ENCODE measurements at regions not wholly inside any gene's neighbourhood (a gene's known extent, or its start where the extent isn't known, plus 50 kb on each side); places are given as distances from the start of the nearest gene placed in this dataset.
"Not testable (repeated sequence)": the region's sequence is repeated elsewhere in the genome, so short reads cannot be mapped to it uniquely, and the experiment has no call there.

DNA sequence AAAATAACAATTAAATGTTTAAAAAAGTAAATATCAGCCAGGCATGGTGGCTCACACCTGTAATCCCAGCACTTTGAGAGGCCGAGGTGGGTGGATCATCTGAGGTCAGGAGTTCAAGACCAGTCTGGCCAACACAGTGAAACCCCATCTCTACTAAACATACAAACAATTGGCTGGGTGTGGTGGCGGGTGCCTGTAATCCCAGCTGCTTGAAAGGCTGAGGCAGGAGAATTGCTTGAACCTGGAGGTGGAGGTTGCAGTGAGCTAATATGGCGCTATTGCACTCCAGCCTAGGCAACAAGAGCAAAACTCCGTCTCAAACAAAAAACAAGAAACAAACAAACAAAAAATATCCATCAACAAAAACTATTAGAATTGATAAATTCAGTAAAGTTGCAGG, 77.5 kb downstream of the SNX5 start:
- DNase-seq (ENCODE audit: extremely low spot score); POLR2A ChIA-PET: not testable (repeated sequence)
- CTCF ChIA-PET, result interaction anchor here (0.6 kb wide), 1 partner anchor 267 kb away, joined by 3 read pairs; no protein-coding TSS in a partner anchor

DNA sequence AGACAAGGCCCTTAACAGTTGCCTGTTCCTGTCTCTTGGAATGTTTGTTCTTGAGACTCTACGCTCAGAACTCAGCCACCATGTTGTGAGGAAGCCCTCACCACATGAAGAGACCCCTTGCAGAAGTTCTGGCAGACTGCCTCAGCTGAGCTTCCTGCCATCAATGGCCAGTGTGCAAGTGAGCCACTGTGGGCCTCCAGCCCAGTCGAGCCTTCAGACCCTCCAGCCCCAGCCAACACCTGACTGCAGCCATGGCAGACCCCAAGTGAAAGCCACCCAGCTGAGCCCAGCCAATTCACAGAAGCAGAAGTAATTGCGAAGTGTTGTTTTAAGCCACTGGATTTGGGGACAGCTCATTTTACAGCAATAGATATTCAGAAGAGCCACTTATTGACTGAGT, 78.3 kb downstream of the SNX5 start:
- no peak for DNase-seq (ENCODE audit: extremely low spot score)
- TF ChIP-seq HDGF (IDR thresholded peaks at IDR 0.05; ENCODE audit: borderline replicate concordance) (no peak), FOXA1 (IDR thresholded peaks at IDR 0.05) (no peak), TARDBP (IDR thresholded peaks at IDR 0.05) (no peak), L3MBTL2 (conservative IDR thresholded peaks at IDR 0.05) (no peak)
- ChIA-PET CTCF (no interaction called here), POLR2A (no interaction called here)

DNA sequence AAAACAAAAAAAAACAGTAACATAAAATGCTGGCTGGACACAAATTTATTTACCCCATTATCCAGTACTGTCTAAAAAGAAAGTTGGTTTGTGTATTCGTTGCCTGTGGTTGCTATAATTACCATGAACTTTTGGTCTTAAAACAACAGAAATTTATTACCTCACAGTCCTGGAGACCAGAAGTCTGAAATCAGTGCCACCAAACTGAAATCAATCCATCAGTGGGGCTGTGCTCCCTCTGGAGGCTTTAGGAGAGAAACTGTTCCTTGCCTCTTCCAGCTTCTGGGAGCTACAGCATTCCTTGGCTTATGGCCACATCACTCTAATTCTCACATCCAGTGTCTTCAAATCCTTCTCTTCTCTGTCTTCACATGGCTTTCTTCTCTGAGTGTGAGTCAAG, 79.4 kb downstream of the SNX5 start:
- DNase-seq (ENCODE audit: extremely low spot score), result no peak
- ChIA-PET POLR2A (no interaction called here), CTCF (no interaction called here)
- TF ChIP-seq TARDBP (IDR thresholded peaks at IDR 0.05) (no peak), SUZ12 (IDR thresholded peaks at IDR 0.05) (no peak), ELF4 (IDR thresholded peaks at IDR 0.05) (no peak), FOXA1 (IDR thresholded peaks at IDR 0.05) (no peak), NFRKB (IDR thresholded peaks at IDR 0.05) (no peak), SP1 (IDR thresholded peaks at IDR 0.05) (no peak), HDGF (IDR thresholded peaks at IDR 0.05; ENCODE audit: borderline replicate concordance) (no peak), CTBP1 (IDR thresholded peaks at IDR 0.05; ENCODE audit: borderline replicate concordance) (no peak), ARNT (IDR thresholded peaks at IDR 0.05) (no peak), FOXM1 (IDR thresholded peaks at IDR 0.05; ENCODE audit: borderline replicate concordance) (no peak)
- TF ChIP-seq, protein P1, sequence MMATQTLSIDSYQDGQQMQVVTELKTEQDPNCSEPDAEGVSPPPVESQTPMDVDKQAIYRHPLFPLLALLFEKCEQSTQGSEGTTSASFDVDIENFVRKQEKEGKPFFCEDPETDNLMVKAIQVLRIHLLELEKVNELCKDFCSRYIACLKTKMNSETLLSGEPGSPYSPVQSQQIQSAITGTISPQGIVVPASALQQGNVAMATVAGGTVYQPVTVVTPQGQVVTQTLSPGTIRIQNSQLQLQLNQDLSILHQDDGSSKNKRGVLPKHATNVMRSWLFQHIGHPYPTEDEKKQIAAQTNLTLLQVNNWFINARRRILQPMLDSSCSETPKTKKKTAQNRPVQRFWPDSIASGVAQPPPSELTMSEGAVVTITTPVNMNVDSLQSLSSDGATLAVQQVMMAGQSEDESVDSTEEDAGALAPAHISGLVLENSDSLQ (IDR thresholded peaks at IDR 0.05), result no peak

DNA sequence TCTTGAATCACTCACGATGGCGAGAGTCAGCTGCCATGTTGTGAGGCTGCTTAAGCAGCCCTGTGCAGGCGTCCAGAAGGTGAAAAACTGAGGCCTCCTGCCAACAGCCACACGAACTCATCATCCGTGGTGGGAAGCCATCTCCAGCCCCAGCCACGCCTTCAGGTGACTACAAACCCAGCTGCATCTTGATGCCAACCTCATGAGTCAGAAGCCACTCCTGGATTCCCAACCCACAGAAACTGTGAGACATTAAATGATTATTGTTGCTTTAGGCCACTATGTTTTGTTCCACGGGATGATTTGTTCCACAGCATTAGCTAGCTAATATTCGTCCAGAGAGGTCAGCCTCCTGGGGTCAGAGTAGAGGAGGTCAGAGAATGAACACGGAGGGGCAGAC, 80.5 kb downstream of the SNX5 start:
- DNase-seq (ENCODE audit: extremely low spot score), result no peak
- ChIA-PET CTCF (no interaction called here), POLR2A (no interaction called here)
- no peak for TF ChIP-seq L3MBTL2 (conservative IDR thresholded peaks at IDR 0.05)
- TF ChIP-seq NFRKB (IDR thresholded peaks at IDR 0.05), result no peak
- TF ChIP-seq ARNT (IDR thresholded peaks at IDR 0.05), result no peak
- TF ChIP-seq SP1 (IDR thresholded peaks at IDR 0.05), result no peak
- no peak for TF ChIP-seq ELF4 (IDR thresholded peaks at IDR 0.05)
- TF ChIP-seq, protein P1 (IDR thresholded peaks at IDR 0.05), result no peak

DNA sequence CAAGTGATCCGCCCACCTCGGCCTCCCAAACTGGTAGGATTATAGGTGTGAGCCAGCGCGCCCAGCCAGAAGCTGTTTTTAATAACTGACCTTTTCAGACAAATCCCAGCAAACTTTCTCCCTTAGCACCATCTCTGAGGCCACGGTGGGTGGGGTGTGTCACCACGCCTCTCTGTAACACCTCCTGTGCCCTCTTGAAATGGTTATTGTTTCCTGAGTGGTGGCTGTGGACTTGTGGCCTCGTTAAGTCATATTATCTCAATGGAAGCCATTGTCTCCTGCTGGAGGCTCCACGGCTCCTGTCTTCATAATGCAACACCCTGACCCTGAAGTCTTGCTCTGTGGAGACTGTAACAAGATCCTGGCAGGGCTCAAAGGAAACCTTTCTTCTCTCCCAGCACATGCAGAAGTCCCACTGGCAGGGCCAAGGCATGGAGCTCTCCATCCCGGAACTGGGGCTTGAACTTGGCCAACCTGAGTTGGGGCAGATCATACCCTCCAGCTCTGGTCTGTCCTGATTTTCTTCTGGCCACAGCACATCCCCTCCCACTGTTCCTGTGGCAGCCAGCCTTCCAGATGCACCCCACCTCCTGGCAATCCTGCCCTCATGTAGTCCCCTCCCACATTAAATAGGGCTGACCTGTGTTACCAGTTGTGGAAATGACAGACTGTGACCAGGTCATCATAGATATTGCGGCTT, 81.1 kb downstream of the SNX5 start:
- ChIA-PET CTCF (no interaction called here), POLR2A (no interaction called here)
- TF ChIP-seq SP1 (IDR thresholded peaks at IDR 0.05) (no peak), LEF1 (IDR thresholded peaks at IDR 0.05; ENCODE audit: borderline replicate concordance) (no peak), ARNT (IDR thresholded peaks at IDR 0.05) (no peak), L3MBTL2 (conservative IDR thresholded peaks at IDR 0.05) (no peak), FOXM1 (IDR thresholded peaks at IDR 0.05; ENCODE audit: borderline replicate concordance) (no peak)
- no peak for DNase-seq (ENCODE audit: extremely low spot score)

DNA sequence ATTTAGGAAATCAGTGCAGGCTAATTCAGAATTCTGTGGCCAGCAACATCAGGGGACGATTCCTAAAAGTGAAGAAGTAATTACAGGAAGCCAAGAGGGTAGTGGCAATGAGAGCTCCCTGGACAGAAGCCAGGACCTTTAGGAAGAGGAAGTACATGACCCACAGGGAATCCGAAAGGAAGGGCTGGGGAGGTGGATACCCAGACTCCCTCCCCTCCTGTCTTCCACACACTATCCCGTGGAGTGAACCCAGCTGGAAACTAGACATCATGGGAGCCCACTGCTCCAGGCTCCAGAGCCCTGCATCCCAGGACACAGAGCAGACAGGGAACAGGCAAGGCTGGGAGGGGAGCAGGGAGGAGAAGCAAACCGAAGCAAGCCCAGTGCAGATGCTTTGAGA, 83.0 kb downstream of the SNX5 start:
- ChIA-PET CTCF (interaction anchor here (0.7 kb wide), 1 partner anchor 27 kb away, joined by 3 read pairs; no protein-coding TSS in a partner anchor), POLR2A (no interaction called here)
- no peak for TF ChIP-seq FOXA1 (IDR thresholded peaks at IDR 0.05)
- TF ChIP-seq SP1 (IDR thresholded peaks at IDR 0.05), result no peak
- no peak for TF ChIP-seq ARNT (IDR thresholded peaks at IDR 0.05)
- no peak for TF ChIP-seq CTBP1 (IDR thresholded peaks at IDR 0.05; ENCODE audit: borderline replicate concordance)
- TF ChIP-seq NFRKB (IDR thresholded peaks at IDR 0.05), result no peak
- no peak for TF ChIP-seq ELF4 (IDR thresholded peaks at IDR 0.05)
- no peak for TF ChIP-seq BHLHE40 (IDR thresholded peaks at IDR 0.05; ENCODE audit: borderline replicate concordance)
- no peak for TF ChIP-seq FOXM1 (IDR thresholded peaks at IDR 0.05; ENCODE audit: borderline replicate concordance)
- TF ChIP-seq HDGF (IDR thresholded peaks at IDR 0.05; ENCODE audit: borderline replicate concordance), result no peak
- TF ChIP-seq, protein P1 (IDR thresholded peaks at IDR 0.05), result no peak
- TF ChIP-seq FOXK2 (IDR thresholded peaks at IDR 0.05), result no peak
- no peak for TF ChIP-seq SUZ12 (IDR thresholded peaks at IDR 0.05)
- TF ChIP-seq TARDBP (IDR thresholded peaks at IDR 0.05), result no peak
- no peak for DNase-seq (ENCODE audit: extremely low spot score)

DNA sequence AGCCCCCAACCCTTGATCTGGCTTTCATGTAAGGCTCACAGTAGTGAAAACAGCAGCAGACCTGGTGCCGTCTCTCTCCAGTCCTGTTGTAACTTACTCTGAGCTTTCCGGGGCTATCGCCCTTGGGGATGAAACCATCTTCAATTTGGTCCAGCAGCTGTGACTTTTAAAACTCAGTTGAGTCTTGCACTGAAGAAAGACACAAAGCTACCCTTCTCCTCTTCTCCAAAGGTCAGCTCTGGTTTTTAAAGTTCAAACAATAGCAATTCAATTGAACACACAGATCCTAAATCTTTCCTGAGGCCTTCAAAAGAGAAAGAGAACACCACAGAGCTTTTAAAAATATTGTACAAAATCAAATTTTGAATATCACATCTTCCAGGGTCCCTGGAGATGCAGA, 83.5 kb downstream of the SNX5 start:
- CTCF ChIA-PET, result no interaction called here
- POLR2A ChIA-PET, result no interaction called here
- TF ChIP-seq FOXM1 (IDR thresholded peaks at IDR 0.05; ENCODE audit: borderline replicate concordance), result no peak
- TF ChIP-seq NFRKB (IDR thresholded peaks at IDR 0.05), result no peak
- TF ChIP-seq FOXK2 (IDR thresholded peaks at IDR 0.05), result no peak
- TF ChIP-seq HDGF (IDR thresholded peaks at IDR 0.05; ENCODE audit: borderline replicate concordance), result no peak
- no peak for TF ChIP-seq CTBP1 (IDR thresholded peaks at IDR 0.05; ENCODE audit: borderline replicate concordance)
- TF ChIP-seq, protein P1 (IDR thresholded peaks at IDR 0.05), result no peak
- no peak for TF ChIP-seq ZNF384 (IDR thresholded peaks at IDR 0.05)
- no peak for TF ChIP-seq ELF4 (IDR thresholded peaks at IDR 0.05)
- no peak for TF ChIP-seq SUZ12 (IDR thresholded peaks at IDR 0.05)
- no peak for TF ChIP-seq FOXA1 (IDR thresholded peaks at IDR 0.05)
- no peak for TF ChIP-seq BHLHE40 (IDR thresholded peaks at IDR 0.05; ENCODE audit: borderline replicate concordance)
- DNase-seq (ENCODE audit: extremely low spot score), result no peak

Measured in HEK293T (cell line).